Liver (tissue), 8 donors: ENCODE measurements at regions not wholly inside any gene's neighbourhood (a gene's known extent, or its start where the extent isn't known, plus 50 kb on each side); places are given as distances from the start of the nearest gene placed in this dataset.

Experiments used
- DNase-seq: peaks from one replicate; pipeline ENCODE4 v3.0.0-alpha.2; 2017; ENCODE audit warnings: low spot score
- H3K27ac ChIP-seq, 2 donors: one replicate each; pipeline ENCODE4 v1.7.0; 2013; ENCODE audit warnings: inconsistent platforms in 2 of 2, low read length in 2 of 2, control low read depth in 1 of 2, low read depth in 1 of 2, mild to moderate bottlenecking in 1 of 2
- H3K27me3 ChIP-seq, 4 donors: one replicate each; pipeline versions ENCODE4 v1.6.1 to v1.7.0; 2013; ENCODE audit warnings: low read length in 3 of 4, inconsistent platforms in 1 of 4, mild to moderate bottlenecking in 1 of 4, moderate library complexity in 1 of 4; ENCODE audit not compliant: control insufficient read depth in 4 of 4, insufficient read depth in 4 of 4
- H3K36me3 ChIP-seq, 4 donors: one replicate each; pipeline versions ENCODE4 v1.6.1 to v1.7.0; 2013; ENCODE audit warnings: low read length in 3 of 4, mild to moderate bottlenecking in 3 of 4, low read depth in 1 of 4, moderate library complexity in 1 of 4; ENCODE audit not compliant: control insufficient read depth in 4 of 4, insufficient read depth in 3 of 4
- H3K4me1 ChIP-seq, 4 donors: one replicate each; pipeline versions ENCODE4 v1.6.1 to v1.7.0; 2013; ENCODE audit warnings: low read length in 3 of 4, mild to moderate bottlenecking in 3 of 4, moderate library complexity in 1 of 4; ENCODE audit not compliant: control insufficient read depth in 4 of 4, insufficient read depth in 4 of 4
- H3K4me3 ChIP-seq, 3 donors: one replicate each; pipeline versions ENCODE4 v1.6.1 to v1.7.0; 2013; ENCODE audit warnings: low read length in 3 of 3, control low read depth in 1 of 3, low read depth in 1 of 3, mild to moderate bottlenecking in 1 of 3
- H3K9ac ChIP-seq, 2 donors: one replicate each; pipeline ENCODE4 v1.7.0; 2013; ENCODE audit warnings: low read length in 2 of 2, mild to moderate bottlenecking in 2 of 2, moderate library complexity in 2 of 2, control low read depth in 1 of 2, low read depth in 1 of 2
- H3K9me3 ChIP-seq, 4 donors: one replicate each; pipeline versions ENCODE4 v1.6.1 to v1.7.0; 2013; ENCODE audit warnings: low read length in 3 of 4; ENCODE audit not compliant: control insufficient read depth in 4 of 4
- EGR1 ChIP-seq, 2 donors: IDR thresholded peaks; 2 replicates each; pipeline ENCODE4 v1.6.1; 2016 to 2018; ENCODE audit warnings: antibody characterized with exemption in 2 of 2, low read depth in 2 of 2
- FOXA1 ChIP-seq: IDR thresholded peaks from 2 replicates; pipeline ENCODE4 v1.6.1; 2016; ENCODE audit warnings: antibody characterized with exemption
- FOXA2 ChIP-seq: IDR thresholded peaks from 2 replicates; pipeline ENCODE4 v1.6.1; 2016; ENCODE audit warnings: antibody characterized with exemption
- GABPA ChIP-seq, 2 donors: IDR thresholded peaks in 1 of 2; conservative IDR thresholded peaks in 1 of 2; 2 replicates each; pipeline ENCODE4 v1.6.1; 2016; ENCODE audit warnings: antibody characterized with exemption in 2 of 2, mild to moderate bottlenecking in 1 of 2, moderate library complexity in 1 of 2
- HNF4A ChIP-seq, 2 donors: conservative IDR thresholded peaks; 2 replicates each; pipeline ENCODE4 v1.6.1; 2016; ENCODE audit warnings: antibody characterized with exemption in 2 of 2, mild to moderate bottlenecking in 2 of 2
- JUND ChIP-seq, 2 donors: IDR thresholded peaks; 2 replicates each; pipeline ENCODE4 v1.6.1; 2016; ENCODE audit warnings: antibody characterized with exemption in 2 of 2
- NR2F2 ChIP-seq: IDR thresholded peaks from 2 replicates; pipeline ENCODE4 v1.6.1; 2016; ENCODE audit warnings: antibody characterized with exemption
- RAD21 ChIP-seq, 2 donors: IDR thresholded peaks; 2 replicates each; pipeline ENCODE4 v1.6.1; 2016; ENCODE audit warnings: antibody characterized with exemption in 2 of 2, mild to moderate bottlenecking in 2 of 2
- RXRA ChIP-seq, 2 donors: IDR thresholded peaks; 2 replicates each; pipeline ENCODE4 v1.6.1; 2017 to 2018; ENCODE audit warnings: antibody characterized with exemption in 2 of 2, mild to moderate bottlenecking in 1 of 2
- SP1 ChIP-seq: IDR thresholded peaks from 2 replicates; pipeline ENCODE4 v1.6.1; 2018; ENCODE audit warnings: antibody characterized with exemption, mild to moderate bottlenecking
- TAF1 ChIP-seq: conservative IDR thresholded peaks from 2 replicates; pipeline ENCODE4 v1.6.1; 2016; ENCODE audit warnings: antibody characterized with exemption, mild to moderate bottlenecking
- YY1 ChIP-seq: IDR thresholded peaks from 2 replicates; pipeline ENCODE4 v1.6.1; 2016; ENCODE audit warnings: antibody characterized with exemption, mild to moderate bottlenecking
- WGBS: extraction: QIAGEN DNeasy Blood & Tissue Kit; methylation state at CpG from one replicate; pipeline ENCODE4 v1.1.7; 2013; 5-methylcytosine and 5-hydroxymethylcytosine counted together
- TF ChIP-seq, protein P1 (sequence below): IDR thresholded peaks from 2 replicates; pipeline ENCODE4 v1.6.1; 2016; ENCODE audit warnings: antibody characterized with exemption, mild to moderate bottlenecking
- TF ChIP-seq, protein P2 (sequence below): IDR thresholded peaks from 2 replicates; pipeline ENCODE4 v1.6.1; 2016; ENCODE audit warnings: antibody characterized with exemption
- TF ChIP-seq, protein P3 (sequence below): IDR thresholded peaks from 2 replicates; pipeline ENCODE4 v1.6.1; 2016; ENCODE audit warnings: antibody characterized with exemption
- TF ChIP-seq, protein P4 (sequence below): fragments of 150-350 bp; IDR thresholded peaks from 2 replicates; pipeline ENCODE4 v1.5.1; 2017; ENCODE audit warnings: improper control_type of control experiment, low read depth, low read length; ENCODE audit not compliant: missing input control
- donor health status: healthy.
- donor health status: healthy.
- donor health status: healthy.
- donor health status: healthy.
- donor health status: healthy.

DNA sequence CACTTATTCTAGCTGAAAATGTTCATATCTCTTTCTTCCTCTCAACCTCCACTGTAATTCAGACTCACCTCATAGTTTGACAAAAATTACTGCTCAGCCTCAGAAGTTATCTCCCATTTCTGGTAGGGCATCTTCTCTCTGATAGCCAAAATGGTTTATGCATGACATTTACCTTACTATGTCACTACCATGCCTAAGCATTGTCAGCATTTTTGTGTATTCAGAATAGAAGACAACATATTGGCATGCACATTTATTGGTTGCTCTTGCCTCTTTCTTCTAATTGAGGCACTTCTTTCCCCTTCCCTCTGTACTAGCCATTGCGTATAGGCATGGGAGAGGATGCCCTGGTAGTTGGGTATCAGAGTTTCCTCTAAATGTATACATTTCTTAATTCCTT is 406.1 kb upstream of the DCC start:
- H3K9ac ChIP-seq, result no peak overlapping the region

DNA sequence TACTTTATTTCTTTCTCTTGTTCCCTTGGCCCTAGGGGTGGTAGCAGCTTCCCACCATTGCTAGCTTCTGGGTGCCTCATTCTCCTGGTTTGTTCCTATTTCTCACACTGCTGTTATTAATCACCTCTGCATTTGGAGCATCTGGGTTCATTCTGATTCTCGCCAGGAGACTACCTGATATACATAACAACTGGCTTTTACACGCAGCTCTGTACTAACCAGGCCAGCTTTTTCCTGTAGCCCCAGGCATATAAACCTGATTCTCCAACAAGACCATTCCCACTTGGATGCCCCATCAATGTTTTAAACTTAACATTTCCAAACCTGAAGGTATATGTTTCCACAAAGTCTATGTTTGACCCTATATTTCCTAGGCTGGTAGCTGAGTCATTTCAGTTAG is 403.9 kb upstream of the DCC start:
- Histone ChIP-seq H3K27ac (no peak overlapping the region), H3K4me1 (no peaks in the 10 kb centered on the region), H3K27me3 (no peaks in the 10 kb centered on the region), H3K9ac (no peak overlapping the region), H3K9me3 (no peaks in the 10 kb centered on the region), H3K4me3 (no peak overlapping the region), H3K36me3 (no peaks in the 10 kb centered on the region)
- DNase-seq, result no peak
- WGBS, result 90% methylated on average over 2 of the region's 2 CpGs
- no peak for TF ChIP-seq HNF4A (conservative IDR thresholded peaks at IDR 0.05)
- TF ChIP-seq SP1, result no peak

More for the DNA sequence above, 406.1 kb upstream of the DCC start:
- no peak for DNase-seq
- Histone ChIP-seq H3K4me1 (no peaks in the 10 kb centered on the region), H3K27me3 (no peaks in the 10 kb centered on the region), H3K9me3 (peaks cover 0 to 4% (median under 1%) of the 10 kb centered on the region in 4 donors), H3K27ac (no peak overlapping the region), H3K36me3 (no peaks in the 10 kb centered on the region), H3K4me3 (no peak overlapping the region)
- 87% methylated on average over 1 of the region's 1 CpG for WGBS
- TF ChIP-seq GABPA (IDR thresholded peaks at IDR 0.05 in 1 of 2, conservative IDR thresholded peaks at IDR 0.05 in 1 of 2) (no peak), FOXA1 (no peak), RXRA (IDR thresholded peaks at IDR 0.05) (no peak), NR2F2 (no peak), JUND (IDR thresholded peaks at IDR 0.05) (no peak), RAD21 (IDR thresholded peaks at IDR 0.05) (no peak)
- TF ChIP-seq, protein P1, sequence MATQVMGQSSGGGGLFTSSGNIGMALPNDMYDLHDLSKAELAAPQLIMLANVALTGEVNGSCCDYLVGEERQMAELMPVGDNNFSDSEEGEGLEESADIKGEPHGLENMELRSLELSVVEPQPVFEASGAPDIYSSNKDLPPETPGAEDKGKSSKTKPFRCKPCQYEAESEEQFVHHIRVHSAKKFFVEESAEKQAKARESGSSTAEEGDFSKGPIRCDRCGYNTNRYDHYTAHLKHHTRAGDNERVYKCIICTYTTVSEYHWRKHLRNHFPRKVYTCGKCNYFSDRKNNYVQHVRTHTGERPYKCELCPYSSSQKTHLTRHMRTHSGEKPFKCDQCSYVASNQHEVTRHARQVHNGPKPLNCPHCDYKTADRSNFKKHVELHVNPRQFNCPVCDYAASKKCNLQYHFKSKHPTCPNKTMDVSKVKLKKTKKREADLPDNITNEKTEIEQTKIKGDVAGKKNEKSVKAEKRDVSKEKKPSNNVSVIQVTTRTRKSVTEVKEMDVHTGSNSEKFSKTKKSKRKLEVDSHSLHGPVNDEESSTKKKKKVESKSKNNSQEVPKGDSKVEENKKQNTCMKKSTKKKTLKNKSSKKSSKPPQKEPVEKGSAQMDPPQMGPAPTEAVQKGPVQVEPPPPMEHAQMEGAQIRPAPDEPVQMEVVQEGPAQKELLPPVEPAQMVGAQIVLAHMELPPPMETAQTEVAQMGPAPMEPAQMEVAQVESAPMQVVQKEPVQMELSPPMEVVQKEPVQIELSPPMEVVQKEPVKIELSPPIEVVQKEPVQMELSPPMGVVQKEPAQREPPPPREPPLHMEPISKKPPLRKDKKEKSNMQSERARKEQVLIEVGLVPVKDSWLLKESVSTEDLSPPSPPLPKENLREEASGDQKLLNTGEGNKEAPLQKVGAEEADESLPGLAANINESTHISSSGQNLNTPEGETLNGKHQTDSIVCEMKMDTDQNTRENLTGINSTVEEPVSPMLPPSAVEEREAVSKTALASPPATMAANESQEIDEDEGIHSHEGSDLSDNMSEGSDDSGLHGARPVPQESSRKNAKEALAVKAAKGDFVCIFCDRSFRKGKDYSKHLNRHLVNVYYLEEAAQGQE, result no peak
- TF ChIP-seq, protein P2, sequence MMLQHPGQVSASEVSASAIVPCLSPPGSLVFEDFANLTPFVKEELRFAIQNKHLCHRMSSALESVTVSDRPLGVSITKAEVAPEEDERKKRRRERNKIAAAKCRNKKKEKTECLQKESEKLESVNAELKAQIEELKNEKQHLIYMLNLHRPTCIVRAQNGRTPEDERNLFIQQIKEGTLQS, result no peak

DNA sequence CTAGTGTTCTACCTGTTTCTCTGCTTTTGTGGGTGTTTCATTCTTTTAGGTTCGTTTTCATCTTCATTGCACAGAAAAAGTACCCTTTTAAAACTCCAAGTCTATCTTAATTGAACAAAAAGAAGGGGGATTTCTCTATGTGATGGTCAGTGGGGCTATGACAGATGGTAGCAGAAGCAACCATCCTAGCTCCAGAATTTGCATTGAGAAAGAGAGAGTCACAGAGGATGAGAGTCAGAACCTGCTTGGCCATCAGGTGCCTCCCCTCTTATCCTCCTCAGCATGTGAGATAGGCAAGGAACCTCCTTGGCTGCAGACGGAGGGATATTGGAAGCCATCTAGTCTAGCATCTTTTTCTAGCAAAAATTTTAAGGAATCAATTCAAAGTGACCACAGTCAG is 398.0 kb upstream of the DCC start:
- Histone ChIP-seq H3K36me3 (no peaks in the 10 kb centered on the region), H3K27ac (no peak overlapping the region), H3K9me3 (no peaks in the 10 kb centered on the region), H3K4me3 (no peak overlapping the region), H3K9ac (no peak overlapping the region), H3K4me1 (no peaks in the 10 kb centered on the region), H3K27me3 (no peaks in the 10 kb centered on the region)
- no peak for DNase-seq
- 62% methylated on average over 2 of the region's 2 CpGs for WGBS
- no peak for TF ChIP-seq YY1
- TF ChIP-seq RXRA (IDR thresholded peaks at IDR 0.05), result no peak
- TF ChIP-seq, protein P2, result no peak
- TF ChIP-seq EGR1 (IDR thresholded peaks at IDR 0.05; ENCODE audit: low read depth in 2 of 2), result no peak
- TF ChIP-seq, protein P1, result no peak
- no peak for TF ChIP-seq RAD21 (IDR thresholded peaks at IDR 0.05)
- TF ChIP-seq SP1, result no peak
- TF ChIP-seq, protein P3, sequence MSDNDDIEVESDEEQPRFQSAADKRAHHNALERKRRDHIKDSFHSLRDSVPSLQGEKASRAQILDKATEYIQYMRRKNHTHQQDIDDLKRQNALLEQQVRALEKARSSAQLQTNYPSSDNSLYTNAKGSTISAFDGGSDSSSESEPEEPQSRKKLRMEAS, result no peak
- TF ChIP-seq, protein P4, sequence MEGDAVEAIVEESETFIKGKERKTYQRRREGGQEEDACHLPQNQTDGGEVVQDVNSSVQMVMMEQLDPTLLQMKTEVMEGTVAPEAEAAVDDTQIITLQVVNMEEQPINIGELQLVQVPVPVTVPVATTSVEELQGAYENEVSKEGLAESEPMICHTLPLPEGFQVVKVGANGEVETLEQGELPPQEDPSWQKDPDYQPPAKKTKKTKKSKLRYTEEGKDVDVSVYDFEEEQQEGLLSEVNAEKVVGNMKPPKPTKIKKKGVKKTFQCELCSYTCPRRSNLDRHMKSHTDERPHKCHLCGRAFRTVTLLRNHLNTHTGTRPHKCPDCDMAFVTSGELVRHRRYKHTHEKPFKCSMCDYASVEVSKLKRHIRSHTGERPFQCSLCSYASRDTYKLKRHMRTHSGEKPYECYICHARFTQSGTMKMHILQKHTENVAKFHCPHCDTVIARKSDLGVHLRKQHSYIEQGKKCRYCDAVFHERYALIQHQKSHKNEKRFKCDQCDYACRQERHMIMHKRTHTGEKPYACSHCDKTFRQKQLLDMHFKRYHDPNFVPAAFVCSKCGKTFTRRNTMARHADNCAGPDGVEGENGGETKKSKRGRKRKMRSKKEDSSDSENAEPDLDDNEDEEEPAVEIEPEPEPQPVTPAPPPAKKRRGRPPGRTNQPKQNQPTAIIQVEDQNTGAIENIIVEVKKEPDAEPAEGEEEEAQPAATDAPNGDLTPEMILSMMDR, result no peak
- TF ChIP-seq TAF1, result no peak
- TF ChIP-seq JUND (IDR thresholded peaks at IDR 0.05), result no peak
- TF ChIP-seq NR2F2, result no peak
- no peak for TF ChIP-seq GABPA (IDR thresholded peaks at IDR 0.05 in 1 of 2, conservative IDR thresholded peaks at IDR 0.05 in 1 of 2)
- no peak for TF ChIP-seq FOXA2
